ENCODE measurements at regions not wholly inside any gene's neighbourhood (a gene's known extent, or its start where the extent isn't known, plus 50 kb on each side); places are given as distances from the start of the nearest gene placed in this dataset.

- DNase-seq, result no peak
Observed at GRCh38 chr21:25373126-25374082, 233.9 kb downstream of the MRPL39 start.

- DNase-seq, result no peak
Observed at GRCh38 chr21:25371841-25372425, 235.3 kb downstream of the MRPL39 start.

GRCh38 chr21:25370311-25370744, 237.0 kb downstream of the MRPL39 start:
- DNase-seq, result peak; percentile 44

- DNase-seq, result no peak
Observed at GRCh38 chr21:25369524-25370300, 237.6 kb downstream of the MRPL39 start.

GRCh38 chr21:25368531-25368930, 238.8 kb downstream of the MRPL39 start:
- no peak for DNase-seq

GRCh38 chr21:25366116-25366515, 241.2 kb downstream of the MRPL39 start:
- DNase-seq, result no peak

- no peak for DNase-seq
Observed at GRCh38 chr21:25362375-25363267, 244.7 kb downstream of the MRPL39 start.

GRCh38 chr21:25361765-25362164, 245.5 kb downstream of the MRPL39 start:
- DNase-seq, result no peak

GRCh38 chr21:25361097-25361496, 246.2 kb downstream of the MRPL39 start:
- DNase-seq, result no peak

GRCh38 chr21:25360593-25360992, 246.7 kb downstream of the MRPL39 start:
- DNase-seq, result peak; percentile 19

- no peak for DNase-seq
Observed at GRCh38 chr21:25359724-25360123, 247.6 kb downstream of the MRPL39 start.

- peak; percentile 53 for DNase-seq
Observed at GRCh38 chr21:25350056-25350455, 257.2 kb downstream of the MRPL39 start.

GRCh38 chr21:25343774-25344545, 263.3 kb downstream of the MRPL39 start:
- DNase-seq, result no peak

- no peak for DNase-seq
Observed at GRCh38 chr21:25342816-25343215, 264.5 kb downstream of the MRPL39 start.

GRCh38 chr21:25341981-25342380, 265.3 kb downstream of the MRPL39 start:
- no peak for DNase-seq

GRCh38 chr21:25338415-25338814, 268.9 kb downstream of the MRPL39 start:
- DNase-seq, result no peak

GRCh38 chr21:25334046-25334730, 273.1 kb downstream of the MRPL39 start:
- DNase-seq, result no peak

GRCh38 chr21:25331286-25331685, 276.0 kb downstream of the MRPL39 start:
- no peak for DNase-seq

- no peak for DNase-seq
Observed at GRCh38 chr21:25330266-25330665, 277.0 kb downstream of the MRPL39 start.

- DNase-seq, result no peak
Observed at GRCh38 chr21:25329227-25329825, 278.0 kb downstream of the MRPL39 start.
